H1 (cell line): ENCODE measurements at regions not wholly inside any gene's neighbourhood (a gene's known extent, or its start where the extent isn't known, plus 50 kb on each side); places are given as distances from the start of the nearest gene placed in this dataset.

Experiments used
- CTCF ChIA-PET: fragments of 300-600 bp; sonication (Branson Sonifier 250); formaldehyde crosslinking; loops from one replicate; lab custom pipeline; 2021; ENCODE audit not compliant: partially characterized antibody; lab: Charles Lee
- POLR2A ChIA-PET: fragments of 300-600 bp; sonication (Branson Sonifier 250); formaldehyde crosslinking; loops from one replicate; lab custom pipeline; 2021; ENCODE audit warnings: inconsistent platforms; ENCODE audit not compliant: partially characterized antibody; lab: Charles Lee
- DNase-seq, 2 experiments: peaks; one replicate each; pipeline versions ENCODE4 v3.0.0 to v3.0.0-alpha.2; 2010 to 2022; ENCODE audit warnings: low spot score in 2 of 2, low read depth in 1 of 2, mixed read lengths in 1 of 2
- FAIRE-seq: peaks from 2 replicates; lab custom pipeline; 2011; peaks lifted over from hg19 to GRCh38; lab: Jason Lieb, UNC
- H2AFZ ChIP-seq: 2 replicates; pipeline ENCODE4 v1.8.1; 2012; ENCODE audit warnings: low read length, inconsistent platforms
- H2AK5ac ChIP-seq: 2 replicates; pipeline ENCODE4 v1.6.1; 2013; ENCODE audit warnings: low read depth, low read length
- H2BK120ac ChIP-seq: replicated peaks from 2 replicates; pipeline ENCODE3; 2013; ENCODE audit warnings: low read depth, low read length, inconsistent platforms
- H2BK12ac ChIP-seq: 2 replicates; pipeline ENCODE4 v1.6.1; 2013; ENCODE audit warnings: low read depth, low read length
- H2BK15ac ChIP-seq: 2 replicates; pipeline ENCODE4 v1.6.1; 2013; ENCODE audit warnings: low read length
- H2BK20ac ChIP-seq: 2 replicates; pipeline ENCODE4 v1.6.1; 2013; ENCODE audit warnings: low read length
- H2BK5ac ChIP-seq: 2 replicates; pipeline ENCODE4 v1.6.1; 2013; ENCODE audit warnings: low read depth, low read length
- H3K14ac ChIP-seq: 2 replicates; pipeline ENCODE4 v1.6.1; 2013; ENCODE audit warnings: inconsistent platforms; ENCODE audit not compliant: insufficient read length
- H3K18ac ChIP-seq: 2 replicates; pipeline ENCODE4 v1.6.1; 2013; ENCODE audit warnings: low read length; ENCODE audit errors: extremely low read depth
- H3K23ac ChIP-seq: 2 replicates; pipeline ENCODE4 v1.6.1; 2013; ENCODE audit warnings: inconsistent platforms; ENCODE audit not compliant: insufficient read length
- H3K23me2 ChIP-seq: 2 replicates; pipeline ENCODE4 v1.6.1; 2013; ENCODE audit warnings: low read depth, low read length
- H3K27ac ChIP-seq: 2 replicates; pipeline ENCODE4 v1.6.1; 2011; ENCODE audit warnings: low read depth, low read length, inconsistent platforms
- H3K27me3 ChIP-seq, 4 experiments: replicated peaks in 1 of 4; 1 replicate in 1 of 4; 2 replicates in 3 of 4; pipeline versions ENCODE4 v1.6.1 to v1.8.1; 2011 to 2013; ENCODE audit warnings: low read length in 3 of 4, mild to moderate bottlenecking in 3 of 4, inconsistent platforms in 2 of 4, mixed read lengths in 2 of 4, moderate library complexity in 1 of 4; ENCODE audit not compliant: control insufficient read depth in 3 of 4, insufficient read depth in 3 of 4; ENCODE audit errors: extremely low read depth in 1 of 4
- H3K36me3 ChIP-seq, 4 experiments: 2 replicates each; pipeline versions ENCODE4 v1.6.1 to v1.8.1; 2011 to 2013; ENCODE audit warnings: mild to moderate bottlenecking in 4 of 4, low read length in 3 of 4, moderate library complexity in 2 of 4, control low read depth in 1 of 4, inconsistent platforms in 1 of 4; ENCODE audit not compliant: insufficient read depth in 4 of 4, control insufficient read depth in 2 of 4
- H3K4ac ChIP-seq: replicated peaks from 2 replicates; pipeline ENCODE3; 2013; ENCODE audit warnings: low read length, low read depth, mixed read lengths, inconsistent platforms; ENCODE audit not compliant: insufficient read length
- H3K4me1 ChIP-seq, 4 experiments: replicated peaks in 1 of 4; 1 replicate in 1 of 4; 2 replicates in 3 of 4; pipeline versions ENCODE4 v1.6.1 to v1.8.1; 2011 to 2013; ENCODE audit warnings: low read length in 3 of 4, inconsistent platforms in 2 of 4, mixed read lengths in 1 of 4; ENCODE audit not compliant: insufficient read depth in 4 of 4, control insufficient read depth in 3 of 4
- H3K4me2 ChIP-seq, 2 experiments: 2 replicates each; pipeline versions ENCODE4 v1.6.1 to v1.8.1; 2011 to 2013; ENCODE audit warnings: low read depth in 2 of 2, low read length in 2 of 2, control low read depth in 1 of 2, inconsistent platforms in 1 of 2, mild to moderate bottlenecking in 1 of 2; ENCODE audit not compliant: insufficient read depth in 1 of 2
- H3K4me3 ChIP-seq, 4 experiments: fragments of 200-600, 300-600 bp in 1 of 4; sonication (generic), shearing (Covaris generic), sonication (Bioruptor Twin) in 1 of 4; 2 replicates each; pipeline versions ENCODE4 v1.5.1 to v1.8.1; 2011 to 2016; ENCODE audit warnings: low read length in 4 of 4, low read depth in 3 of 4, control low read depth in 2 of 4, inconsistent platforms in 2 of 4, mild to moderate bottlenecking in 2 of 4, mixed read lengths in 1 of 4, moderate library complexity in 1 of 4; ENCODE audit not compliant: insufficient read depth in 2 of 4; ENCODE audit errors: extremely low read depth in 1 of 4
- H3K56ac ChIP-seq: replicated peaks from 2 replicates; pipeline ENCODE3; 2013; ENCODE audit warnings: low read depth, mild to moderate bottlenecking, mixed read lengths, low read length, inconsistent platforms; ENCODE audit not compliant: insufficient read length
- H3K79me1 ChIP-seq: 2 replicates; pipeline ENCODE4 v1.6.1; 2013; ENCODE audit warnings: low read depth, low read length, control low read depth
- H3K79me2 ChIP-seq, 2 experiments: 2 replicates each; pipeline versions ENCODE4 v1.6.1 to v1.8.1; 2012 to 2013; ENCODE audit warnings: low read length in 2 of 2, mild to moderate bottlenecking in 2 of 2, inconsistent platforms in 1 of 2; ENCODE audit not compliant: insufficient read depth in 2 of 2, control insufficient read depth in 1 of 2
- H3K9ac ChIP-seq, 4 experiments: replicated peaks in 1 of 4; 1 replicate in 1 of 4; 2 replicates in 3 of 4; pipeline versions ENCODE4 v1.6.1 to v1.8.1; 2011 to 2013; ENCODE audit warnings: low read depth in 3 of 4, low read length in 3 of 4, control low read depth in 2 of 4, mild to moderate bottlenecking in 2 of 4, moderate library complexity in 2 of 4, inconsistent platforms in 1 of 4; ENCODE audit errors: extremely low read depth in 1 of 4
- H3K9me3 ChIP-seq, 2 experiments: 2 replicates each; pipeline versions ENCODE4 v1.6.1 to v1.8.1; 2012 to 2013; ENCODE audit warnings: mild to moderate bottlenecking in 2 of 2, moderate library complexity in 2 of 2, control low read depth in 1 of 2, inconsistent platforms in 1 of 2, low read depth in 1 of 2, low read length in 1 of 2, mixed read lengths in 1 of 2; ENCODE audit not compliant: insufficient read depth in 2 of 2
- H4K20me1 ChIP-seq, 2 experiments: replicated peaks in 1 of 2; 2 replicates each; pipeline versions ENCODE3 to v1.8.1; 2011 to 2013; ENCODE audit warnings: inconsistent platforms in 2 of 2, low read length in 2 of 2, mild to moderate bottlenecking in 1 of 2; ENCODE audit not compliant: insufficient read depth in 2 of 2, control insufficient read depth in 1 of 2
- H4K5ac ChIP-seq: 2 replicates; pipeline ENCODE4 v1.6.1; 2013; ENCODE audit warnings: low read length, low read depth, mixed read lengths, inconsistent platforms; ENCODE audit not compliant: insufficient read length
- H4K8ac ChIP-seq: 2 replicates; pipeline ENCODE4 v1.8.0; 2013; ENCODE audit warnings: mild to moderate bottlenecking, moderate library complexity, low read length, inconsistent platforms; ENCODE audit not compliant: insufficient read depth; ENCODE audit errors: extremely low read depth
- H4K91ac ChIP-seq: replicated peaks from 2 replicates; pipeline ENCODE3; 2013; ENCODE audit warnings: low read length, mixed read lengths, inconsistent platforms; ENCODE audit not compliant: insufficient read length
- CEBPB ChIP-seq: IDR thresholded peaks from 2 replicates; pipeline ENCODE4 v1.6.1; 2012; ENCODE audit warnings: low read depth, low read length
- GTF2F1 ChIP-seq: IDR thresholded peaks from 2 replicates; pipeline ENCODE4 v1.6.1; 2012; ENCODE audit warnings: low read depth, low read length, improper control_type of control experiment, borderline replicate concordance
- JUND ChIP-seq: IDR thresholded peaks from 2 replicates; pipeline ENCODE4 v1.6.1; 2011; ENCODE audit warnings: mild to moderate bottlenecking, improper control_type of control experiment, low read length
- NANOG ChIP-seq: IDR thresholded peaks from 2 replicates; pipeline ENCODE4 v1.6.1; 2011; ENCODE audit warnings: low read length, low read depth, mild to moderate bottlenecking, inconsistent platforms; ENCODE audit not compliant: insufficient read depth, poor library complexity, severe bottlenecking
- RAD21 ChIP-seq, 2 experiments: IDR thresholded peaks in 1 of 2; conservative IDR thresholded peaks in 1 of 2; 2 replicates each; pipeline ENCODE4 v1.6.1; 2011; ENCODE audit warnings: low read depth in 2 of 2, low read length in 2 of 2, improper control_type of control experiment in 1 of 2, inconsistent platforms in 1 of 2, mild to moderate bottlenecking in 1 of 2, moderate library complexity in 1 of 2
- RBBP5 ChIP-seq: IDR thresholded peaks from 2 replicates; pipeline ENCODE4 v1.7.1; 2012; ENCODE audit warnings: low read depth, mild to moderate bottlenecking, inconsistent platforms, low read length, moderate library complexity, borderline replicate concordance
- RFX5 ChIP-seq: IDR thresholded peaks from 2 replicates; pipeline ENCODE4 v1.6.1; 2011; ENCODE audit warnings: low read depth, low read length, improper control_type of control experiment, borderline replicate concordance
- RNF2 ChIP-seq: fragments of 200-900, 300-1000 bp; sonication (generic); IDR thresholded peaks from 2 replicates; pipeline ENCODE4 v1.7.1; 2016; ENCODE audit warnings: borderline replicate concordance, low read depth, mild to moderate bottlenecking, antibody characterized with exemption, low read length; ENCODE audit not compliant: poor library complexity, severe bottlenecking; ENCODE audit errors: missing control alignments
- YY1 ChIP-seq: IDR thresholded peaks from 2 replicates; pipeline ENCODE4 v1.6.1; 2011; ENCODE audit warnings: low read depth, mild to moderate bottlenecking, low read length
- WGBS, 2 experiments: shearing (Covaris generic) in 1 of 2; methylation state at CpG; one replicate each; pipeline versions ENCODE4 v1.1.6 to v1.1.7; 2013 to 2015; ENCODE audit warnings: low lambda C conversion rate in 2 of 2, mixed read lengths in 2 of 2, inconsistent platforms in 1 of 2, low coverage in 1 of 2, missing lambda C conversion rate in 1 of 2; ENCODE audit not compliant: insufficient replicate concordance in 2 of 2, insufficient coverage in 1 of 2, insufficient read length in 1 of 2; ENCODE audit errors: extremely low coverage in 1 of 2, missing lambda C conversion rate in 1 of 2; 5-methylcytosine and 5-hydroxymethylcytosine counted together

DNA sequence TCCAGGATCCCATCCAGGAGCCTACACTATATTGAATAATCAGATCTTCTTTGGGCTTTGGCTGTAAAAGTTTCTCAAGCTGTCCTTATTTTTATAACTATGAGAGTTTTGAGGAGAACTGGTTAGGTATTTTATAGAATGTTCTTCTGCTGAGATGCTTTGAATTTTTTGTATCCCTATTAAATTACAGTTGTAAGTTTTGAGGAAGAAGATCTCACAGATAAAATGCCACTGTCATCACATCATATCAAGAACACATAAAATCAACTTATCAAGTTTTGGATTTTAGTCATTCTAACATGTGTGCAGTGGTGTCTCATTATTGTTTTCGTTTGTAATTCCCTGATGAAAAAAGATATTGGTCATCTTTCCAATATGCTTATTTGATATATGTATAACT is 260.2 kb upstream of the COL3A1 start:
- Histone ChIP-seq H3K36me3 (no peaks in the 10 kb centered on the region), H3K18ac (no peak overlapping the region), H4K91ac (no peak overlapping the region), H3K79me1 (no peaks in the 10 kb centered on the region), H4K5ac (no peak overlapping the region), H3K23me2 (no peaks in the 10 kb centered on the region), H2AK5ac (no peak overlapping the region), H3K79me2 (no peaks in the 10 kb centered on the region), H3K4me2 (no peak overlapping the region), H3K4me3 (no peak overlapping the region), H3K9me3 (no peaks in the 10 kb centered on the region; a peak in 1 of 4 replicates), H3K27ac (no peak overlapping the region), H3K14ac (no peak overlapping the region), H2BK5ac (no peak overlapping the region), H3K9ac (no peak overlapping the region), H4K8ac (no peak overlapping the region), H3K4me1 (no peaks in the 10 kb centered on the region), H3K23ac (no peak overlapping the region), H3K27me3 (no peaks in the 10 kb centered on the region), H2BK15ac (no peak overlapping the region), H3K56ac (no peak overlapping the region), H2BK12ac (no peak overlapping the region), H2BK20ac (no peak overlapping the region), H3K4ac (no peak overlapping the region), H4K20me1 (no peaks in the 10 kb centered on the region), H2AFZ (no peak overlapping the region), H2BK120ac (no peak overlapping the region)
- WGBS, 2 experiments, result 86% methylated on average over 1 of the region's 1 CpG; no CpG with 5 or more reads in 1 of the 2 experiments
- DNase-seq, result no peak
- POLR2A ChIA-PET, result no interaction called here
- no peak for TF ChIP-seq NANOG
- TF ChIP-seq RFX5, result no peak
- no peak for TF ChIP-seq RAD21 (IDR thresholded peaks at IDR 0.05 in 1 of 2, conservative IDR thresholded peaks at IDR 0.05 in 1 of 2; ENCODE audit: low read depth in 2 of 2, low read length in 2 of 2)
- no peak for TF ChIP-seq GTF2F1
- no peak for TF ChIP-seq YY1
- TF ChIP-seq RNF2, result no peak
- no peak for TF ChIP-seq RBBP5
- no peak for TF ChIP-seq JUND
- no peak for TF ChIP-seq CEBPB
- no peak for FAIRE-seq
- CTCF ChIA-PET, result no interaction called here
